GM12891 (cell line): ENCODE measurements at regions not wholly inside any gene's neighbourhood (a gene's known extent, or its start where the extent isn't known, plus 50 kb on each side); places are given as distances from the start of the nearest gene placed in this dataset.

Source experiments
- DNase-seq: peaks from one replicate; pipeline ENCODE4 v3.0.0; 2011; ENCODE audit warnings: low spot score; ENCODE audit not compliant: insufficient read length
- FAIRE-seq: peaks from 2 replicates; lab custom pipeline; 2011; peaks lifted over from hg19 to GRCh38; lab: Jason Lieb, UNC
- PAX5 ChIP-seq: IDR thresholded peaks from 2 replicates; pipeline ENCODE4 v1.6.1; 2011; ENCODE audit warnings: low read length, moderate library complexity, mild to moderate bottlenecking; ENCODE audit not compliant: insufficient read depth, severe bottlenecking
- POLR2A ChIP-seq: IDR thresholded peaks from 2 replicates; pipeline ENCODE4 v1.6.1; 2011; ENCODE audit warnings: low read depth, low read length, control low read depth
- POLR2AphosphoS5 ChIP-seq: IDR thresholded peaks from 2 replicates; pipeline ENCODE4 v1.6.1; 2011; ENCODE audit warnings: low read depth, low read length, control low read depth
- POU2F2 ChIP-seq: IDR thresholded peaks from 2 replicates; pipeline ENCODE4 v1.6.1; 2011; ENCODE audit warnings: low read depth, mild to moderate bottlenecking, control low read depth, low read length, moderate library complexity
- SPI1 ChIP-seq: IDR thresholded peaks from 2 replicates; pipeline ENCODE4 v1.6.1; 2011; ENCODE audit warnings: low read depth, low read length, control low read depth
- TAF1 ChIP-seq: IDR thresholded peaks from 2 replicates; pipeline ENCODE4 v1.6.1; 2011; ENCODE audit warnings: low read depth, low read length, control low read depth

DNA sequence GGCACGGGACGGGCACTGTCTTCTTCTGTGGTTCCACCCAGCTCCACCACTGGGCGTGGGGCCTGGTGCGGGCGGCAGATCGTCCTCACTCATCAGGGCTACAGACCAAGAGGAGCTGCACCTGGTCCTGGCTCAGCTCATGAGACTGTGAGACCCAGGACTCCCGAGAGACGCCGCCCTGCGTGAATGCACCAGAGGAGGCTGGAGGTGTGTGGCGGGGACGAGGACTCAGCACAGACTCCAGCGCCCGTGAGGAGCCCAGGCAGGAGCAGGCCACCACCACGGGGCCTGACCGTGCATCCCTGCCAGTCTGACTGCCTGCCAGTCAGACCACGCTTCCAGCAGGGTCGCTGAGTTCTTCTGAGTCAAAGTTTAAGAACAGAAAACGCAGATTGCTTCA, 112.5 kb upstream of the SALL3 start:
- DNase-seq (no peak), FAIRE-seq (no peak)
- TF ChIP-seq SPI1 (no peak), PAX5 (no peak), POLR2AphosphoS5 (no peak), POLR2A (no peak), TAF1 (no peak), POU2F2 (no peak)

DNA sequence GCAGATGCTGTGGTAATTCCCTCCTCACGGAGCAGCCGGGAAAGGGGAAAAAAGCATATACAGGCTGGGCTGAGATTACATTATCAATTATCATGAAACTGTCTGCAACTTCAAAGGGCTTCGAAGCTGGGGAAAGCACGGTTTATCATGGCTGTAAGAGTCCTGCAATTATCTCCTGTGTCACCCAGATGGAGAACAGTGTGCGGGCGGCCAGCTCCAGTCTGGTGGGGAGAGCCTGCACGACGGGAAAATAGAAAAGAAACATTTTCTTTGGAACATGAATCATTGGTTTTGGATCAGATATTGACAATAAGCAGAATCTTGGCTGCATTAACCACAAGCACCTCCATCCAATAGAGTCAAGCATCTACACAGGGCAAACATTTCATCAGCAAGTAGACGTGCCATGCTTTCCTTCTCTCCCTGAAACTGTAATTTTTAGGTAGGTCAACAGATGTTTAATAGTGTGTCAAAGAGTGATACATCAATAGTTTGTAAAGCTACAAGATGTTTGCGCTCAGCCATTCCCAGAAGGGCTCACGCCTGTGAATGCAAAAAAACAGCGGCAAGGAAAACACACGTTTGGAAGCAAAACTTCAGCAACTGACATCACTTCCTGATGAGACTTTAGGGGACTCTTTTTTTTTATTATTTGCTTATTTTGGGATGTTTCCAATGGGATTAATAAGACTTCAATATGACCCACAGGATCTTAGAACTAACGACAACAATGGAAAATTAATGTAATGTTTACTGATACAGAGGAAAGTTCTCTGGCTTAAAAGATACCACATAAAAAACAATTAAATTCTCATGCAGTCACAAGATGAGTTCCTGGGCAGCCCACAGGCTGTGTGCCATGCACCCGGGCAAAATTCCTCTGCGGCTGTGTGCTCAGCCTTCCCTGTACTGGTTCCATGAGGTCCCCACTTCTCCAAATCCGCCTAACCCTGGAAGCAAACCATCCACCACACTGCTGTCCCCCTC, 111.0 kb upstream of the SALL3 start:
- TF ChIP-seq PAX5 (no peak), SPI1 (no peak), POU2F2 (no peak), POLR2AphosphoS5 (no peak), POLR2A (no peak), TAF1 (no peak)
- FAIRE-seq (no peak), DNase-seq (no peak)

- no peak for TF ChIP-seq POU2F2
- no peak for TF ChIP-seq POLR2AphosphoS5
- TF ChIP-seq SPI1, result no peak
- TF ChIP-seq TAF1, result no peak
- TF ChIP-seq PAX5, result no peak
- TF ChIP-seq POLR2A, result no peak
- no peak for FAIRE-seq
- no peak for DNase-seq
These were observed 108.0 kb upstream of the SALL3 start for GRCh38 chr18:78871618-78872017.

DNA sequence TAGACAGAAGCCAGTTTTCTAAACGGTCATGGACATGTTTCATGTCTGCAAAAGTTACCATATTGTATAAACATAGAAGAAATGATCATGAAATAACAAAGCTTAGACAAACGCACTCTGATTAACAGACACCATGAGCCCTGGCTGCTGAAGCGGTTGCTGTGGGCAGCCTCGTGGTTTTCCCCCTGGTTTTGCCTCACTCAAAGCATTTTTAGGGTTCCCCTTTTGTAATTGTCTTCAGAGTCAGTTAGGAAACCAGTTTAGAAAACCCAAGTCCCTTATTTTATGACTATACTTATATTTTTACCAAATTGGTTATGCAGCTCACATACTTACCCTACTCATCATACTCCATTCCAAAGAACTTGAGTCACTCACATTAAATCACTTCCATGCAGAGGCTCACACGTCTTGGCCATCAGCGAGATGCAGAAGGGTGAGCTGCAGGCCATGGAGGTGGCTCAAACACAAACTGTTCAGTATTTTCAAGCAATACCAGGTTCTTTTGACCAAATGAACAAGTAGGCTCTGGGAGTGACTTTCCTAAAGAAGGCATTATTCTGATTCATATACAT, 105.6 kb upstream of the SALL3 start:
- FAIRE-seq, result no peak
- DNase-seq, result no peak
- TF ChIP-seq POLR2AphosphoS5, result no peak
- no peak for TF ChIP-seq SPI1
- TF ChIP-seq POU2F2, result no peak
- TF ChIP-seq PAX5, result no peak
- no peak for TF ChIP-seq TAF1
- TF ChIP-seq POLR2A, result no peak

DNA sequence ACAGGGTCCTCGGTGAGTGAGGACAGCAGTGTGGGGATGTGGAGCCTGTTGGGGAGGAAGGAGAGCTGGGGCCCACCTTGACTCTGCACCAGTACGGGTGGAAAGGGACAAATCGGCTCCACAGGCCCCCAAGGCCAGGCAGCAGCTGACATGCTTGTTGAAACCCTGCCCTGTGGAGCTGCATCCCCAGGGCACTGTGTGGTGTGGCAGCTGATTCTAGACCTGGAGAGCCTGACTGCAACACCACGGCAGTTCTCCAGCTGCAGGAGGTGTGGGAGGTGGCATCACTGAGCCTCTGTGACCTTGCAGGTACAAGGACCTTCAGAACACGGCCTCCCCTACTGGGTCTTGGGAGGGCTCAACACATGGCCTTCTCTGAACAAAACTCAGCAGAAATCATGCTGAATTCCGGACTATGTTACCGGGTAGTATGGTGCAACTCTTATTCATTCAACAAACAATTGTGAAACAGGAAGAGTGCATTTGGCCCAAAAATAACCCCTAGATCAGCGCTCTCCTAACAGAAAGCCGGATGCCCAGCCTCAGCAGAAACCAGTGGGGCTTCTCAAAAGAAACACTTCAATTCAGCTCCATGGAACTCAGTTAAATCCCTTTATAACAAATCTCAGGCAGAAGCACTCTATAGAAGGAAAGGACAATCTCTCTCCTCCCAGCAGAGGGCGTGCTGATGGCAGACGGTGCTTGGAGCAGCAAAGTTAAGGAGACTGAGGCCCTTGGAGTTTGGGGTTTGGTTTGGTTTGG, 104.4 kb upstream of the SALL3 start:
- TF ChIP-seq PAX5 (no peak), SPI1 (no peak), POLR2A (no peak), POLR2AphosphoS5 (no peak), TAF1 (no peak), POU2F2 (no peak)
- DNase-seq (peak; percentile 35), FAIRE-seq (no peak)

GRCh38 chr18:78875778-78876650, 103.6 kb upstream of the SALL3 start:
- DNase-seq, result no peak
- no peak for FAIRE-seq
- TF ChIP-seq TAF1 (no peak), PAX5 (no peak), POLR2A (no peak), POLR2AphosphoS5 (no peak), SPI1 (no peak), POU2F2 (no peak)

DNA sequence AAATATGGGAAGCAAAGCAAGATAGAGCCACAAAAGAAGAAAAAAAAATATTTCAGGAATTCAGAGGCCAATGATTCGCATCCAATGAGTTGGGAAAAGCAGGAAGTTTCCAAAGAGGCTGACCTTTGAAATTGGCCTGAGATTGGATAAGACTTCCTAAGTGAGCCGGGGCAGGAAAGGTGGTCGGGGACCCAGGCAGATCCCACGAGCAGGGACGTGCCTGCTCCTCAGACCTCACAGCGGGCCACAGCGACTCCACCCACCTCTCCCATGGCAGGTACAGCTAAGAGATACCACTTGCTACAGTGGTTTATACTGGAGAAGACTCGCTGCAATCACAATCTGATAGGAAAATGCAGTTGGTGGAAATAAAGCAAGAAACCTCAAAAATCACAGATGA, 102.8 kb upstream of the SALL3 start:
- no peak for FAIRE-seq

GRCh38 chr18:78878335-78878734, 101.3 kb upstream of the SALL3 start:
- FAIRE-seq (no peak), DNase-seq (no peak)
- TF ChIP-seq POLR2AphosphoS5, result no peak
- no peak for TF ChIP-seq TAF1
- no peak for TF ChIP-seq POU2F2
- no peak for TF ChIP-seq SPI1
- TF ChIP-seq PAX5, result no peak
- TF ChIP-seq POLR2A, result no peak

More for the DNA sequence above, 102.8 kb upstream of the SALL3 start:
- no peak for DNase-seq
- no peak for TF ChIP-seq TAF1
- no peak for TF ChIP-seq POU2F2
- no peak for TF ChIP-seq SPI1
- TF ChIP-seq PAX5, result no peak
- TF ChIP-seq POLR2AphosphoS5, result no peak
- TF ChIP-seq POLR2A, result no peak

DNA sequence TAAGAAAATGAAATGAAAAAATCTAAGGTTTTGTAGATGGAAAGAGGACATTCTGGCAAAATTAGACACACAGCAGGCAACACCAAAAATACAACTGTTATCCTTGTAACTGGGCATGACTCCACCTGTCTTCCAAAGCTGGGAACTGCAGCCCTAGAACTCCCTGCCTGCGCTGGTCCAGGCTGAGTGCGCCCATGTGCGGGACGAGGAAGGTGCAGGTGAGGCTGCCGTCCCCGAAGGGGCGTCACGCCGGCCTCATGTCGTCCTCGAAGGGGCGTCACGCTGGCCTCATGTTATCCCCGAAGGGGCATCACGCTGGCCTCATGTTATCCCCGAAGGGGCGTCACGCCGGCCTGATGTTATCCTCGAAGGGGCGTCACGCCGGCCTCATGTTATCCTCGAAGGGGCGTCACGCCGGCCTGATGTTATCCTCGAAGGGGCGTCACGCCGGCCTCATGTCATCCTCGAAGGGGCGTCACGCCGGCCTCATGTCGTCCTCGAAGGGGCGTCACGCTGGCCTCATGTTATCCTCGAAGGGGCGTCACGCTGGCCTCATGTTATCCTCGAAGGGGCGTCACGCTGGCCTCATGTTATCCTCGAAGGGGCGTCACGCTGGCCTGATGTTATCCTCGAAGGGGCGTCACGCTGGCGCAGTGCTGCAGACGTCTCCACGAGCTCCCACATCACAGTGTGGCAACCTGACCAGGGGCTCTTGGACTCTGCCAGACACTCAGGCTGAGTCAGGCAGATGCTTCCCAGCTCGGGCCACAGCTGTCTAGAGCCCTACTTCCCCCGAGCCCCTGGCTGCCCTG, 100.3 kb upstream of the SALL3 start:
- DNase-seq (peak; percentile 41), FAIRE-seq (peak; percentile 5)
